GM19395 (cell line): ENCODE measurements at regions not wholly inside any gene's neighbourhood (a gene's known extent, or its start where the extent isn't known, plus 50 kb on each side); places are given as distances from the start of the nearest gene placed in this dataset.
"Not testable (repeated sequence)": the region's sequence is repeated elsewhere in the genome, so short reads cannot be mapped to it uniquely, and the experiment has no call there.

Source experiments
- ATAC-seq: cut with Tn5 transposase; IDR thresholded peaks from one replicate; pipeline ENCODE4 v1.9.1; 2021; ENCODE audit warnings: mild to moderate bottlenecking, moderate library complexity; ENCODE audit not compliant: unreplicated experiment

DNA sequence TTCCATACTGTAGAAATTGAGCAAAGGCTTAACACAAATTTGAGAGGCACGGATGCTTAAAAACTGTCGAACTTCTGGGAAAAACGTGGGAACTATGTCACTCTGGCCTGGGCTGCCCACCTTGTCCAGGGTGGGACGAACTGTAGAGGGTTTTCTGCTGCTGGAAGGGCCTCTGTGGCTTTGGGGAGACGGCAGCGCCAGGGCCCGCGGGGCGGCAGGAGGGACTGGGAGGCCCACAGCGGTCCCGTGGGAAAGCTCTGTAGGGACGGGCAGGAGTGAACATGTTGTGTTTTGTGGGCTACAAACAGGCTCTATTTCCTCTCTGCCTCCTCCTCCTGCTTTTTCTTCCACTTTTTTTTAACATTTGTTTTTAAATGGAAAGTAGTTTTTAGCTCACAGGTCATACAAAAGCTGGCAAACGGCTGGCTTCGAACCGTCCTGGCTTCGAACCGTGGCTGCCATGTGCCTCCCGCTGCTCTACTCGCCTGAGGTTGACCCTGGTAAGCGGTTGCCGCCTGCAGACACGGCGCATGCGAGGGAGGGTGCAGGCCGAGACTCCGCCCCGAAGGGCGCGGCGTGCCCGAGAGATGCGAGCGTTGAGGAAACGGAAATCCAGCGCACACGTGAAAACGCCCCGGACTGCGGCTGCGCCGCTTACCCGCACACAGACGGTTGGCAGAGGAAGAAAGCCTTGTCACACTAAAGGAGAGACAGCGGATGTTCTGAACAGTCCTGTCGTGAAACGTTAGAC is 382.3 kb upstream of the ZFP42 start:
- no peak for ATAC-seq

GRCh38 chr4:187615972-187616371 is 379.6 kb upstream of the ZFP42 start:
- no peak for ATAC-seq

- ATAC-seq, result no peak
These were observed 378.5 kb upstream of the ZFP42 start for GRCh38 chr4:187617113-187617512.

DNA sequence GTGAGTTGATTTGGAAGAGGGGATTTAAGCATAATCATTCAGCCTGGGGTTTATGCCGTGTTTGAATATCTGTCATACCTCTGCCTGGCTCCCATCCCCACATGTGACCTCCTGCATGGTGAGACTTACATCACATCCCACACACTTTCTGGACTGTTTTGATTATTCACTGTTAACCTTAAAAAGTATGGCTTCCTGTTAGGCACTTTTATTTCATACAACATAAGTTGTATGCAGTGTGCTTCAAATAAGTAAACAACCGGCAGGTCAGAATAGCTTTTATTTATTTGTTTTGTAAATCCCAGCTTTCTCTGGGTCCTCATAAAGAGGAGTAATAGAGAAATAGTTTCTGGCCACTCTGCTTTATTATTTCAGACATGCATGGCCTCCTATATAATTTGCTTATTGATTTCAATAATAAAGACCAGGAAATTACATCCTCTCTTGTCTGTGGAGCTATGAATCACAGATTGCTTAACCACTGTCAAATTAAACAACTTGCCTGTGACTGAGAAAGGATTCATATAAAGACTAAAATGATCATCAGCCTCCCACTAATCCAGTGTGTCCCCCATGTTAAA is 376.8 kb upstream of the ZFP42 start:
- no peak for ATAC-seq

GRCh38 chr4:187619319-187619718 is 376.3 kb upstream of the ZFP42 start:
- no peak for ATAC-seq

DNA sequence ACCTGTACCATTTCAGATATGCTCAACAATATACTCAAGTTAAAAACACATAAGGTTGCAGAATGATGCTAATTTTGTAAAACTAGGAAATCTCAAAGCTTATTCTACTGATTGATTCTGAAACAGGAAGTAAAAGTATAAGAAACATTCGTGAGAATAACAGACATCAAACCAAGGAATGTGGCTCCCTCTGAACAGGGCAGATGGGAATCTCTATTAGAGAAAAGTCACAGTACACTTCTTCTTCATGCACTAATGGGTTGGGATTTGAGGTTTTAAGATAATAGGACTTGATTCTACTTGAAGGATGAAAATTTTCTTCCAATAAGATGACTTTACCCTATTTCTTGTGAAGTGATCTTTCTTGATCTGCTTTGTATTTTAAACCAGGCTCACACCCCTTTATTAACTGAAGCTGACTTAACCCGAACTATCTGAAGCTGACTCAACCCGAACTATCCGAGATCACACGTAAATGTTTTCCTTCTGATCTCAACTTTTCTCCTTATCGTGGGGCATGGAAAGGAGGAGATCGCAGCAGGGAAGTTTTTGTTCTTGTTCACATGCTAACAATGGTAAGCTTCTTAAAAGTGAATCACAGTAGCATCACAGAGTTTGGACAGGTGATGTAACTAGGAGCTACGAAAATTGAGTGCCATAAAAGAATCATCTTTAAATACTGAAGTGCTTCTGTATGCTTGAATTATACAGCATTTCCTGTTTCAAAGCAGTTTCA is 363.1 kb upstream of the ZFP42 start:
- no peak for ATAC-seq

DNA sequence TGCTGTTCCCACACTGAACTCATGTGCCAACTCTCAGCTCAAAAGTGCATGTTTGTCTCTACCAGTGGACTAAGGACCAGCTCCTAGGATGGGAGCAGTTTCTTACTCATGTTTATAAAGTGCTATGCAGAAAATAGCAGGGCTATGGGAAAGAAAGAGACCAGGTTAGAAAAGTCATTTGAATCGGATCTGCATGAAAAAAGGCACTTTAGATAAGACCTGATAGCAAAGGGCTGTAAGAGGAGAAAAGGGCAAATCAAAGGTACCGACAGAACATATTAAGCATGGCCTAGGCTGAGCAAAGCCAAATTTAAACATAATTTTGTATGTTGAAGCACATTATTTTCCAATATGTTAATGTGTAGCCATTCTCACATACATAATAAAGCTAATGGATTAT is 362.3 kb upstream of the ZFP42 start:
- no peak for ATAC-seq

GRCh38 chr4:187656959-187657358 is 338.6 kb upstream of the ZFP42 start:
- ATAC-seq, result no peak

- no peak for ATAC-seq
These were observed 332.5 kb upstream of the ZFP42 start for GRCh38 chr4:187663076-187663475.

DNA sequence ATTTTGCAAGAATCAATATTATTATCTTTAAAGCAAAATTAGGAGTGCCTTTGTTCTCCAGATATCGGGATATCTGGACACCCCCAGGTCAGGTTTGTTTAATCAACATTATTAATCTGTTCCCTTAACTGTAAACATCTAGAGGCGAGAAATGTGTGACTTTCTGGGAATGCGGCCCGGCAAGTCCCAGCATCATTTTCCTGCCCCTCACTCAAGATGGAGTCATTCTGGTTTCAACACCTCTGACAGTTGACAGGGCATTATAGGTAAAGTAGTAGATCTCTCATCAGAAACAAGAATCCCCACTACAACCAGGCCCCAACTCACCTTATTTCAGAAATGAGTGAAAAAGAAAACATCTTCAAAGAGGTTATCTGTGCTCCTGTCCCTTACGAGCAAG is 331.6 kb upstream of the ZFP42 start:
- ATAC-seq, result no peak

GRCh38 chr4:187665086-187665485 is 330.5 kb upstream of the ZFP42 start:
- ATAC-seq, result no peak

DNA sequence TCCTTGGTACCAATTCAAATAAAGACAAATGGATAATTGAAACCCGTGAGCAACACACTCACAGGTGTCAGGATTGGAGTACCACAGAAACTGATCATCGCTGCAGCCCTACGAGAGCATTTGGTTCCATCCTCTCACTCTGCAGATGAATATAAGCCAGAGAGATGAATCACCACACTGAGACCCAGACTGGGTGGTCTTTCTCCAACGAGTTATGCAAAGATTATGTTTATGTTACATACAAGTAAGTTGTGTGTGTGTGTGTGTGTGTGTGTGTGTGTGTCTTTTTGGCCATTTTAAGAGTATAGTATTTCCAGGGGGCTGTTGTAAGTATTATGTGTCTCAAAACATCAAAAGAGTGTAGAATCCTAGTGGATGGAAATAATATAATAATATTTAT is 329.5 kb upstream of the ZFP42 start:
- ATAC-seq, result no peak

- no peak for ATAC-seq
These were observed 328.7 kb upstream of the ZFP42 start for GRCh38 chr4:187666697-187667494.

DNA sequence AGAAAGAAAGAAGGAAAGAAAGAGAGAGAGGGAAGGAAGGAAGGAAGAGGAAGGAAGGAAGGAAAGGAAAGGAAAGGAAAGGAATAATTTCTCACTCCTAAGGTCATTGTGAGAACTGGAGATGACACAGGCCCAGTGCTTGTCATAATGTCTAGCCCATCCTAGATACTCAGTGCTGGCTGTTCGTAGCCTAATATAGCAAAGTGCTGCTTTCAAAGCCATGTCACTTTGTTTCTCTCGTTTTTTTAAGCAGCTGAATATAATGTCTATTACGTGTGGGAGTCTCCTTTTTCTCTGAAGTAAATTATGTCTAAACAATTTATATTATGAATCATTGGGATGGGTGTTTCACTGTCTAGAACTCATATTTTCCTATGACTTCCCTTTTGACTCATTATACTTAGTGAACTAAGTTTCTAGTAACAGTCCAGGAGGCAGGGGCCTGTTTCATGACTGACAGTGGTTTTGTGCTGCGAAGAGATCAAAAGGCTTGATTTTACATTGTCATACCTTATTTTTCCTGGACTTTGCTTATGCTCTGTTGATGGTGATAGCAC is 327.0 kb upstream of the ZFP42 start:
- ATAC-seq, result no peak

DNA sequence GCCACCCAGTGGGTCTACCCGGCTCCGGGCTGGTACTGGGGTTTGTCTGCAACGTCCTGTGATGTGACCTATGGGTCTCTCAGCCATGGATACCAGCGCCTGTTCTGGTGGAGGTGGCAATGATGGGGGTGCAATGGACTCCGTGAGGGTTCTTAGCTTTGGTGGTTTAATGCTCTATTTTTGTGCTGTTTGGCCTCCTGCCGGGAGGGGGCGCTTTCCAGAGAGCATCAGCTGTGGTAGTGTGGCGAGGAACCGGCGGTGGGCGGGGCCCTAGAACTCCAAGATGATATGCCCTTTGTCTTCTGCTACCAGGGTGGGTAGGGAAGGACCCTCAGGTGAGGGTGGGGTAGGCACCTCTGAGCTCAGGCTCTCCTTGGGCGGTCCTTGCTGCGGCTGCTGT is 324.1 kb upstream of the ZFP42 start:
- not testable (repeated sequence) for ATAC-seq

GRCh38 chr4:187671958-187672357 is 323.6 kb upstream of the ZFP42 start:
- not testable (repeated sequence) for ATAC-seq

DNA sequence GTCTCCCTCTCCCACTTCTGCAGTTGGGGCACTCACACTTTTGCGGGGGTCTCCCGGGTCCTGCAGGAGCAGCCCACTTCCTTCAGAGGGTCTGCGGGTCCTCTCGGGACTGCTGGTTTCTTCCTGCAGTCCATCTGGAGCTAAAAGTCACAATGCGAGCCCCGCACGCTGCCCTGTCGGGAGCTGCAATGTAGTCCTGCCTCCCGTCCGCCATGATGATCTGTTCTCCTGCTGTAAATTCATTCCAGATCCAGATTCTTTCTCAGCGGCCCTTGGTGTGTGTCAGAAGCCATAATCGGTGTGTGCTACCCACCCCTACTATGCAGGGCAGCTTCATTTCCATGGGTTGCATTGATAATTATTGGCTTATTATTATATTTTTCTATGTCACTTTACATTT is 323.0 kb upstream of the ZFP42 start:
- not testable (repeated sequence) for ATAC-seq

DNA sequence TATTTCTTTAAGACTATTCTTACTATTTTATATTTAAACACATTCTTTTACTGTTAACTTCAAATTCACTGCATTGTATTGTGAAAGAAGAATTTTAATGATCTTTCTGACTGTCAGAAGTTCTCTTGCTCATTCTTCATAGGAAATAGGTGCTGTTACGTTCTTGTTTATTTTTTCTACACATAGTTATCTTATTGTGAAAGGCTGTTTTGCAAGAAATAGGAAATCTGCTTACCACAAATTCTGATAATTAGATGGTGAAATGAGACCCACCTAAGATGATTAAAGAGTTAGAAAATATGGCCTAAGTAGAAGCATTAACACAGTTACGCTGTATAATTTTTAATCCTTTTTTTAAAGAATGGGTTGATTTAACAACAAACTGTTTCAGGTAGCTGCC is 316.1 kb upstream of the ZFP42 start:
- no peak for ATAC-seq

DNA sequence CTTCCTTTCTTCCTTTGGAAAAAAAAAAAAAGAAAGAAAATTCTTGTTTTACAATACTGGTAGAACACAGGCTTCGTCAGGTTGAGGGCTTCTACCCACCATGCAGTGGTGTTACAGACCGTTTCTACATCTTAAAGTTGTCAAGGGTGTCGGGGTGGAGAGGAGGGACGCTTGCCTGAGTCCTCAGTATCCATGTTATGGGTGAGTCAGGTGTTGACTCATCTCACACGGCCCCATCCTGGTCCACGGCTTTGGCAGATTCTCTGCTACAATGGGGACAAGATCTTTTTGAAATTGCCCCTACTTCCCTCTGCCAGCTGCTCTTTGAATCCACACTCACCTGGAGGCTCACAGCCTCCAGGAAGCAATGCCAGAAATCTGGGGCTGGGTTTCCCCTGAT is 310.3 kb upstream of the ZFP42 start:
- ATAC-seq, result no peak

GRCh38 chr4:187687697-187688096 is 307.9 kb upstream of the ZFP42 start:
- no peak for ATAC-seq

DNA sequence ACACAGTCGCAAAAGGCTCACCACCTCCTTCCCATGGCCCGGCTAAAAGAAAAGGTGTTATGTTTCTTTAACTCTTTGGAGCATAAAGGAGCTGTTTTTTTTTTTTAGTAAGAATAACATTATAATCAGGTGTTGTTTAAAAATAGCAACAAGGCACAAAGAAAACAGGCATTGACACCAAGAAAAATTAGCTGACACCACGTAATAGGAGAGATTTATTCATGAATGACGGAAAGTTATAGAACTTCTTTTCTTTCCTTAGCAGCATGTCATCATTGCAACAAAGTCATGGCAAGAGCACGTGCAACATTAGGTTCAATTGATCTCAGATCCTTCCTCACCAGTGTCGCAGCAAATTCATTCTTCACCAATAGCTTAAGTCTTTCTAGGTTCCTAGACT is 302.9 kb upstream of the ZFP42 start:
- no peak for ATAC-seq
